HG03060 (cell line): ENCODE measurements at regions not wholly inside any gene's neighbourhood (a gene's known extent, or its start where the extent isn't known, plus 50 kb on each side); places are given as distances from the start of the nearest gene placed in this dataset.
"Not testable (repeated sequence)": the region's sequence is repeated elsewhere in the genome, so short reads cannot be mapped to it uniquely, and the experiment has no call there.

Experiments
- ATAC-seq: cut with Tn5 transposase; IDR thresholded peaks from one replicate; pipeline ENCODE4 v1.9.1; 2021; ENCODE audit warnings: low read depth, moderate number of reproducible peaks; ENCODE audit not compliant: unreplicated experiment

- no peak for ATAC-seq
These were observed 109.2 kb downstream of the TMEM121 start for GRCh38 chr14:105635560-105635959.

GRCh38 chr14:105636021-105636420 lies 109.6 kb downstream of the TMEM121 start:
- not testable (repeated sequence) for ATAC-seq

GRCh38 chr14:105636935-105637334 lies 110.6 kb downstream of the TMEM121 start:
- ATAC-seq, result no peak

- ATAC-seq, result not testable (repeated sequence)
These were observed 111.0 kb downstream of the TMEM121 start for GRCh38 chr14:105637345-105637744.

GRCh38 chr14:105639969-105640931 lies 113.9 kb downstream of the TMEM121 start:
- ATAC-seq, result not testable (repeated sequence)

- no peak for ATAC-seq
These were observed 114.9 kb downstream of the TMEM121 start for GRCh38 chr14:105641075-105641937.

- ATAC-seq, result not testable (repeated sequence)
These were observed 115.6 kb downstream of the TMEM121 start for GRCh38 chr14:105641951-105642350.

- ATAC-seq, result not testable (repeated sequence)
These were observed 116.1 kb downstream of the TMEM121 start for GRCh38 chr14:105642486-105642885.

GRCh38 chr14:105643406-105644052 lies 117.1 kb downstream of the TMEM121 start:
- ATAC-seq, result not testable (repeated sequence)

GRCh38 chr14:105644053-105644435 lies 117.7 kb downstream of the TMEM121 start:
- not testable (repeated sequence) for ATAC-seq

- not testable (repeated sequence) for ATAC-seq
These were observed 118.1 kb downstream of the TMEM121 start for GRCh38 chr14:105644457-105644856.

- ATAC-seq, result not testable (repeated sequence)
These were observed 118.5 kb downstream of the TMEM121 start for GRCh38 chr14:105644891-105645290.

- ATAC-seq, result not testable (repeated sequence)
These were observed 119.0 kb downstream of the TMEM121 start for GRCh38 chr14:105645389-105645788.

- ATAC-seq, result no peak
These were observed 119.8 kb downstream of the TMEM121 start for GRCh38 chr14:105646175-105646574.

- ATAC-seq, result not testable (repeated sequence)
These were observed 120.4 kb downstream of the TMEM121 start for GRCh38 chr14:105646711-105647281.

GRCh38 chr14:105647426-105647783 lies 121.0 kb downstream of the TMEM121 start:
- ATAC-seq, result not testable (repeated sequence)

GRCh38 chr14:105647784-105648608 lies 121.6 kb downstream of the TMEM121 start:
- ATAC-seq, result no peak

- not testable (repeated sequence) for ATAC-seq
These were observed 122.5 kb downstream of the TMEM121 start for GRCh38 chr14:105648609-105649535.
